ENCODE measurements at regions not wholly inside any gene's neighbourhood (a gene's known extent, or its start where the extent isn't known, plus 50 kb on each side); places are given as distances from the start of the nearest gene placed in this dataset.

GRCh38 chr21:32203877-32204480, 74.9 kb downstream of the MIS18A start:
- TF ChIP-seq CHD4 (IDR thresholded peaks at IDR 0.05; ENCODE audit: borderline replicate concordance) (no peak), ZSCAN20 (CRISPR knock-in tag; IDR thresholded peaks at IDR 0.05) (no peak), SREBF2 (IDR thresholded peaks at IDR 0.05) (no peak), EP300 (IDR thresholded peaks at IDR 0.05) (no peak), EHF (CRISPR knock-in tag; IDR thresholded peaks at IDR 0.05) (no peak), CEBPB (IDR thresholded peaks at IDR 0.05) (no peak), ATOH8 (CRISPR knock-in tag; IDR thresholded peaks at IDR 0.05; ENCODE audit: low read depth) (no peak), ELK1 (IDR thresholded peaks at IDR 0.05; ENCODE audit: low read depth, low read length) (no peak), HES2 (IDR thresholded peaks at IDR 0.05) (no peak), RARB (CRISPR knock-in tag; IDR thresholded peaks at IDR 0.05) (no peak), KDM1A (IDR thresholded peaks at IDR 0.05; ENCODE audit: low read depth) (no peak), HOXB5 (CRISPR knock-in tag; IDR thresholded peaks at IDR 0.05) (no peak), HDAC2 (IDR thresholded peaks at IDR 0.05) (no peak), PBX3 (IDR thresholded peaks at IDR 0.05) (no peak)
- TF ChIP-seq, protein P1, sequence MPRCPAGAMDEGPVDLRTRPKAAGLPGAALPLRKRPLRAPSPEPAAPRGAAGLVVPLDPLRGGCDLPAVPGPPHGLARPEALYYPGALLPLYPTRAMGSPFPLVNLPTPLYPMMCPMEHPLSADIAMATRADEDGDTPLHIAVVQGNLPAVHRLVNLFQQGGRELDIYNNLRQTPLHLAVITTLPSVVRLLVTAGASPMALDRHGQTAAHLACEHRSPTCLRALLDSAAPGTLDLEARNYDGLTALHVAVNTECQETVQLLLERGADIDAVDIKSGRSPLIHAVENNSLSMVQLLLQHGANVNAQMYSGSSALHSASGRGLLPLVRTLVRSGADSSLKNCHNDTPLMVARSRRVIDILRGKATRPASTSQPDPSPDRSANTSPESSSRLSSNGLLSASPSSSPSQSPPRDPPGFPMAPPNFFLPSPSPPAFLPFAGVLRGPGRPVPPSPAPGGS (IDR thresholded peaks at IDR 0.05) = no peak
- ATAC-seq (no peak), DNase-seq (ENCODE audit: low read depth in 1 of 2, low spot score in 1 of 2) (no peak), FAIRE-seq (no peak)
- H3K4me3 ChIP-seq = no peak overlapping the region
- H3K9me3 ChIP-seq = no peaks in the 10 kb centered on the region
- 36% methylated on average over 6 of the region's 6 CpGs for WGBS (ENCODE audit: missing lambda C conversion rate)
- CTCF ChIA-PET = no interaction called here
- H3K4me2 ChIP-seq = no peak overlapping the region
- H3K4me1 ChIP-seq = no peaks in the 10 kb centered on the region
- no peak overlapping the region for H3K27ac ChIP-seq
- POLR2A ChIA-PET = interaction anchor here (0.6 kb wide), 1 partner anchor 312 kb away, joined by 6 read pairs; no protein-coding TSS in a partner anchor

GRCh38 chr21:32200029-32200428, 78.8 kb downstream of the MIS18A start:
- Histone ChIP-seq H3K27ac (no peak overlapping the region), H3K4me1 (no peaks in the 10 kb centered on the region), H3K4me3 (no peak overlapping the region), H3K4me2 (no peak overlapping the region), H3K9me3 (no peaks in the 10 kb centered on the region)
- POLR2A ChIA-PET = no interaction called here
- ATAC-seq (no peak), DNase-seq (ENCODE audit: low read depth in 1 of 2, low spot score in 1 of 2) (no peak), FAIRE-seq (no peak)
- TF ChIP-seq FOSB (CRISPR knock-in tag; IDR thresholded peaks at IDR 0.05) (no peak), CEBPB (IDR thresholded peaks at IDR 0.05) (no peak), REST (IDR thresholded peaks at IDR 0.05) (no peak)
- CTCF ChIA-PET = no interaction called here
- WGBS (ENCODE audit: missing lambda C conversion rate) = 44% methylated on average over 5 of the region's 5 CpGs

Data from A549 (cell line).